ENCODE measurements at regions not wholly inside any gene's neighbourhood (a gene's known extent, or its start where the extent isn't known, plus 50 kb on each side); places are given as distances from the start of the nearest gene placed in this dataset.

GRCh38 chr2:8484502-8485283 is 197.2 kb upstream of the ID2 start:
- DNase-seq (ENCODE audit: extremely low spot score): no peak
- peaks cover 0 to 9% (median 3%) of the 10 kb centered on the region in 4 donors for H3K4me1 ChIP-seq
- no peaks in the 10 kb centered on the region for H3K27me3 ChIP-seq
- no peaks in the 10 kb centered on the region for H3K36me3 ChIP-seq
- intact Hi-C loops (cut with DNase I): no loop called here
- no peaks in the 10 kb centered on the region for H3K9me3 ChIP-seq
- no peak overlapping the region for H3K27ac ChIP-seq (replicated peaks in 1 of 4)
- 82% methylated on average over 7 of the region's 7 CpGs for WGBS
- no peak for TF ChIP-seq POLR2AphosphoS5 (IDR thresholded peaks at IDR 0.05)
- TF ChIP-seq, protein P1, sequence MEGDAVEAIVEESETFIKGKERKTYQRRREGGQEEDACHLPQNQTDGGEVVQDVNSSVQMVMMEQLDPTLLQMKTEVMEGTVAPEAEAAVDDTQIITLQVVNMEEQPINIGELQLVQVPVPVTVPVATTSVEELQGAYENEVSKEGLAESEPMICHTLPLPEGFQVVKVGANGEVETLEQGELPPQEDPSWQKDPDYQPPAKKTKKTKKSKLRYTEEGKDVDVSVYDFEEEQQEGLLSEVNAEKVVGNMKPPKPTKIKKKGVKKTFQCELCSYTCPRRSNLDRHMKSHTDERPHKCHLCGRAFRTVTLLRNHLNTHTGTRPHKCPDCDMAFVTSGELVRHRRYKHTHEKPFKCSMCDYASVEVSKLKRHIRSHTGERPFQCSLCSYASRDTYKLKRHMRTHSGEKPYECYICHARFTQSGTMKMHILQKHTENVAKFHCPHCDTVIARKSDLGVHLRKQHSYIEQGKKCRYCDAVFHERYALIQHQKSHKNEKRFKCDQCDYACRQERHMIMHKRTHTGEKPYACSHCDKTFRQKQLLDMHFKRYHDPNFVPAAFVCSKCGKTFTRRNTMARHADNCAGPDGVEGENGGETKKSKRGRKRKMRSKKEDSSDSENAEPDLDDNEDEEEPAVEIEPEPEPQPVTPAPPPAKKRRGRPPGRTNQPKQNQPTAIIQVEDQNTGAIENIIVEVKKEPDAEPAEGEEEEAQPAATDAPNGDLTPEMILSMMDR (IDR thresholded peaks at IDR 0.05): no peak
- TF ChIP-seq EP300 (IDR thresholded peaks at IDR 0.05): no peak
- TF ChIP-seq POLR2A (IDR thresholded peaks at IDR 0.05; ENCODE audit: low read depth): no peak
- H3K4me3 ChIP-seq: no peak overlapping the region

DNA sequence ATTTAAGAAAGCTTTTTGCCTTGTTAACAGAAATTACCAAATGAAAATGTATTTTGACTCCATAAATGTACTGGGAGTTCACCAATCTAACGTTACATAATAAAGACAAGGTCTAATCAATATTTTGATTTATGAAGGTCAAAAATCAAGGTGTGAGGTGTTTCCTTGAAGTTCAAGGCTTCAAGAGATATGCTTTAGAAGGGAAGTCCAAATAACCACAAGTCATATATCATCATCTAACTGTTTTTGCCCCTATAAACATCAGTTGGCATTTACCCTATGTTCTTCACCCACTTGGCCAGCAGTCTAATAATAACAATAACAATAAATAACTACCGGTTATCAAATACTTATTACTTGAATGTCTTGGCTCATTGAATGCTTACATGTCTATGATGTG is 196.1 kb upstream of the ID2 start:
- no peak overlapping the region for H3K4me3 ChIP-seq
- intact Hi-C loops (cut with DNase I): no loop called here
- peaks cover 0 to 10% (median 2%) of the 10 kb centered on the region in 4 donors for H3K4me1 ChIP-seq
- no peaks in the 10 kb centered on the region for H3K36me3 ChIP-seq
- whole genome bisulfite sequencing: 79% methylated on average over 2 of the region's 2 CpGs
- no peaks in the 10 kb centered on the region for H3K27me3 ChIP-seq
- H3K9me3 ChIP-seq: no peaks in the 10 kb centered on the region
- no peak overlapping the region for H3K27ac ChIP-seq (replicated peaks in 1 of 4)
- no peak for DNase-seq (ENCODE audit: extremely low spot score)
- TF ChIP-seq POLR2A (IDR thresholded peaks at IDR 0.05; ENCODE audit: low read depth) (no peak), POLR2AphosphoS5 (IDR thresholded peaks at IDR 0.05) (no peak), EP300 (IDR thresholded peaks at IDR 0.05) (no peak)
- TF ChIP-seq, protein P1 (IDR thresholded peaks at IDR 0.05): no peak

DNA sequence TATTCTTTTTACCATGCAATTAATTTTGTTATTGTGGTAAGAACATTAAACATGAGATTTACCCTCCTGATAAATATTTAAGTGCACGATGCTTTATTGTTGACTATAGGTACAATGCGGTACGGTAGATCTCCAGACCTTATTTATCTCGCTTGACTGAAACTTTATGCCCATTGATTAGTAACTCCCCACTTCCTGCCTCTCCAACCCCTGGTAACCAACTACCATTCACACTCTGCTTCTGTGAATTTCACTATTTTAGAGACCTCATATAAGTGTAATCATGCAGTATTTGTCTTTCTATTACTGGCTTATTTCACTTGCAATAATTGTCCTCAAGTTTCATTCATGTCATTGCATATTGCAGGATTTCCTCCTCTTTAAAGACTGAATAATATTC is 195.7 kb upstream of the ID2 start:
- intact Hi-C loops (cut with DNase I): no loop called here
- no peak overlapping the region for H3K27ac ChIP-seq (replicated peaks in 1 of 4)
- no peaks in the 10 kb centered on the region for H3K27me3 ChIP-seq
- H3K4me3 ChIP-seq: no peak overlapping the region
- no peaks in the 10 kb centered on the region for H3K36me3 ChIP-seq
- H3K9me3 ChIP-seq: no peaks in the 10 kb centered on the region
- H3K4me1 ChIP-seq: peaks cover 0 to 10% (median under 1%) of the 10 kb centered on the region in 4 donors
- 94% methylated on average over 4 of the region's 4 CpGs for WGBS
- DNase-seq (ENCODE audit: extremely low spot score): no peak
- no peak for TF ChIP-seq POLR2AphosphoS5 (IDR thresholded peaks at IDR 0.05)
- TF ChIP-seq EP300 (IDR thresholded peaks at IDR 0.05): no peak
- no peak for TF ChIP-seq POLR2A (IDR thresholded peaks at IDR 0.05; ENCODE audit: low read depth)
- TF ChIP-seq, protein P1 (IDR thresholded peaks at IDR 0.05): no peak

- no peak for DNase-seq (ENCODE audit: extremely low spot score)
- peaks cover 0 to 16% (median 3%) of the 10 kb centered on the region in 4 donors for H3K4me1 ChIP-seq
- TF ChIP-seq, protein P1 (IDR thresholded peaks at IDR 0.05): no peak
- no peak for TF ChIP-seq EP300 (IDR thresholded peaks at IDR 0.05)
- no peak for TF ChIP-seq POLR2AphosphoS5 (IDR thresholded peaks at IDR 0.05)
- H3K27ac ChIP-seq (replicated peaks in 1 of 4): no peak overlapping the region
- intact Hi-C loops (cut with DNase I): no loop called here
- H3K27me3 ChIP-seq: no peaks in the 10 kb centered on the region
- H3K4me3 ChIP-seq: no peak overlapping the region
- no peaks in the 10 kb centered on the region for H3K9me3 ChIP-seq
- no peaks in the 10 kb centered on the region for H3K36me3 ChIP-seq
- 65% methylated on average over 16 of the region's 16 CpGs for WGBS
Observed at GRCh38 chr2:8487461-8487932, 194.4 kb upstream of the ID2 start.

All from esophagus muscularis mucosa (tissue), 4 donors.